ENCODE measurements at regions not wholly inside any gene's neighbourhood (a gene's known extent, or its start where the extent isn't known, plus 50 kb on each side); places are given as distances from the start of the nearest gene placed in this dataset.

GRCh38 chr13:30359991-30360390, 52.6 kb upstream of the KATNAL1 start:
- H3K9me3 ChIP-seq, result no peaks in the 10 kb centered on the region
- 87 to 97% (median 96%) methylated on average over 2 of the region's 2 CpGs for WGBS, 4 donors
- no peak overlapping the region for H3K27ac ChIP-seq
- intact Hi-C loops (cut with DNase I), result loop anchor here in 5 of 10 donors (5.0 to 10.0 kb wide), 5 partner anchors 85 to 445 kb away; no protein-coding TSS in a partner anchor
- H3K4me3 ChIP-seq, result no peak overlapping the region
- no peaks in the 10 kb centered on the region for H3K27me3 ChIP-seq
- DNase-seq (no peak), ATAC-seq (no peak)
- H3K36me3 ChIP-seq, result no peaks in the 10 kb centered on the region
- peaks cover 0 to 33% (median 12%) of the 10 kb centered on the region in 12 donors for H3K4me1 ChIP-seq
- TF ChIP-seq CTCF (IDR thresholded peaks at IDR 0.05) (no peak), POLR2A (IDR thresholded peaks at IDR 0.05) (no peak)

DNA sequence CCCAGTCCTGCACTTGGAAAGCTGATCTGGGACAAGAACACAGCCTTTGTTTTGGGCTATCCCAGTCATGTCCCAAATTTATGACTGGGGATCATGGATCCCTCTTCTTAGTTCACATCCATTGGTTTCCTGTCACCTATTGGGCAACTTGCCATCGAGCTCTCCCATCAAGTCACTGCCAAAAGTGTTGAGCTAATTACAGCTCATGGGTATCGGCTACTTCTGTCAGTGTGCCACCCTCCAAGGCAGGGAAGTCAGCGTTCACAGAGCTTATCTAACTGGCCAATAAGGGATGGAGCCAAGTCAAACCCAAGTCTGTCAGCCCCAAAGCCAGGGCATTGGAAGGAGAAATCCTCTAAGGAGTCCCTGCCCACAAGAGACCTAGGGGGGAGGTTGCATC, 53.2 kb upstream of the KATNAL1 start:
- Histone ChIP-seq H3K4me1 (peaks cover 0 to 36% (median 13%) of the 10 kb centered on the region in 12 donors), H3K9me3 (no peaks in the 10 kb centered on the region), H3K27me3 (no peaks in the 10 kb centered on the region), H3K4me3 (no peak overlapping the region), H3K36me3 (no peaks in the 10 kb centered on the region), H3K27ac (no peak overlapping the region)
- WGBS, 4 donors, result 38 to 64% (median 51%) methylated on average over 3 of the region's 3 CpGs
- peak in 2 of 4 donors; percentile 71 to 77 for ATAC-seq
- DNase-seq, result peak in 2 of 5 donors; percentile 32 to 40
- intact Hi-C loops (cut with DNase I), result loop anchor here in 2 of 10 donors (5.0 kb wide), 1 partner anchor 102 kb away; no protein-coding TSS in a partner anchor
- TF ChIP-seq POLR2A (IDR thresholded peaks at IDR 0.05), result no peak
- TF ChIP-seq CTCF (IDR thresholded peaks at IDR 0.05), result no peak

- no peak for ATAC-seq
- DNase-seq, result no peak
- intact Hi-C loops (cut with DNase I), result loop anchor here in 2 of 10 donors (5.0 kb wide), 1 partner anchor 100 kb away; no protein-coding TSS in a partner anchor
- TF ChIP-seq CTCF (IDR thresholded peaks at IDR 0.05) (no peak), POLR2A (IDR thresholded peaks at IDR 0.05) (no peak)
- H3K4me1 ChIP-seq, result peaks cover 0 to 38% (median 13%) of the 10 kb centered on the region in 12 donors
- 70 to 83% (median 81%) methylated on average over 6 of the region's 6 CpGs for WGBS, 4 donors
- H3K36me3 ChIP-seq, result no peaks in the 10 kb centered on the region
- no peaks in the 10 kb centered on the region for H3K9me3 ChIP-seq
- H3K27me3 ChIP-seq, result no peaks in the 10 kb centered on the region
- no peak overlapping the region for H3K4me3 ChIP-seq
- H3K27ac ChIP-seq, result peak overlapping the region in 6 of 12 donors; percentile 11 to 36 (median 24)
Measured at GRCh38 chr13:30362005-30362788, 54.8 kb upstream of the KATNAL1 start.

- no peak for TF ChIP-seq POLR2A (IDR thresholded peaks at IDR 0.05)
- TF ChIP-seq CTCF (IDR thresholded peaks at IDR 0.05), result no peak
- intact Hi-C loops (cut with DNase I), result loop anchor here in 2 of 10 donors (5.0 kb wide), 1 partner anchor 99 kb away; no protein-coding TSS in a partner anchor
- H3K9me3 ChIP-seq, result no peaks in the 10 kb centered on the region
- 75 to 80% (median 79%) methylated on average over 12 of the region's 12 CpGs for WGBS, 4 donors
- ATAC-seq, result peak in 1 of 4 donors; percentile 34
- H3K4me1 ChIP-seq, result peaks cover 0 to 38% (median 13%) of the 10 kb centered on the region in 12 donors
- H3K4me3 ChIP-seq, result no peak overlapping the region
- DNase-seq, result peak in 2 of 5 donors; percentile 34 to 52
- peaks cover 0 to 4% (median 0%) of the 10 kb centered on the region in 9 donors for H3K36me3 ChIP-seq
- H3K27ac ChIP-seq, result peak overlapping the region in 6 of 12 donors; percentile 11 to 36 (median 24)
- H3K27me3 ChIP-seq, result no peaks in the 10 kb centered on the region
Measured at GRCh38 chr13:30362869-30363268, 55.5 kb upstream of the KATNAL1 start.

Measured in heart left ventricle (tissue), 16 donors.